ENCODE measurements at regions not wholly inside any gene's neighbourhood (a gene's known extent, or its start where the extent isn't known, plus 50 kb on each side); places are given as distances from the start of the nearest gene placed in this dataset.

DNA sequence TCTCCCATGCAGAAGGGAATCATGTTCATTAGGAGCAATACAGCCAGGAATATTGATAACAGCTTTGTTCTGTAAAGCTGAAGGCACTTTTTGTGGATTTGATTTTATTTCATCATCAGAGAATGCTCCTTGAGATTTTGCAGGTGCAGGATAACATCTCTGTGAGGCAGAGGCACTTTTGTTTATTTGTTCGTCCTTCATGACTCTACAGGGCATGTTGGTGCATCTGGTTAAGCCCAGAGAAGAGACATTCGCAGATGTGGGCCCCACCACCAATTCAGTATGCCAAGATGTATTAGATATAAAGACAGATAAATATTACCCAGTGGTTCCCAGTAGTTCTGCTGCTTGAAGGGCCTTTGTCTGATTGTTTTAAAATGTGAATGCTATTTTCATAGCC, 368.1 kb upstream of the SEMA6D start:
- Histone ChIP-seq H3K36me3 (ENCODE audit: control insufficient read depth in 1 of 2, insufficient read depth in 2 of 2, low read length in 2 of 2) (no peaks in the 10 kb centered on the region), H3K4me1 (ENCODE audit: control insufficient read depth in 1 of 2, insufficient read depth in 2 of 2, low read length in 2 of 2) (no peaks in the 10 kb centered on the region), H3K27me3 (ENCODE audit: low read depth, low read length) (no peaks in the 10 kb centered on the region), H3K9me3 (ENCODE audit: control insufficient read depth in 1 of 2, low read length in 2 of 2) (no peaks in the 10 kb centered on the region), H3K27ac (ENCODE audit: low read length) (no peak overlapping the region), H3K4me3 (ENCODE audit: low read depth in 1 of 2, low read length in 2 of 2) (no peak overlapping the region)

GRCh38 chr15:47351501-47351900, 365.8 kb upstream of the SEMA6D start:
- H3K27ac ChIP-seq (ENCODE audit: low read length), result no peak overlapping the region
- H3K4me3 ChIP-seq (ENCODE audit: low read depth in 1 of 2, low read length in 2 of 2), result no peak overlapping the region
- H3K9me3 ChIP-seq (ENCODE audit: control insufficient read depth in 1 of 2, low read length in 2 of 2), result no peaks in the 10 kb centered on the region
- H3K4me1 ChIP-seq (ENCODE audit: control insufficient read depth in 1 of 2, insufficient read depth in 2 of 2, low read length in 2 of 2), result no peaks in the 10 kb centered on the region
- no peaks in the 10 kb centered on the region for H3K27me3 ChIP-seq (ENCODE audit: low read depth, low read length)
- H3K36me3 ChIP-seq (ENCODE audit: control insufficient read depth in 1 of 2, insufficient read depth in 2 of 2, low read length in 2 of 2), result no peaks in the 10 kb centered on the region

- Histone ChIP-seq H3K4me1 (ENCODE audit: control insufficient read depth in 1 of 2, insufficient read depth in 2 of 2, low read length in 2 of 2) (no peaks in the 10 kb centered on the region), H3K27me3 (ENCODE audit: low read depth, low read length) (no peaks in the 10 kb centered on the region), H3K9me3 (ENCODE audit: control insufficient read depth in 1 of 2, low read length in 2 of 2) (no peaks in the 10 kb centered on the region)
Observed at GRCh38 chr15:47352217-47352616, 365.1 kb upstream of the SEMA6D start.

GRCh38 chr15:47355759-47356158, 361.5 kb upstream of the SEMA6D start:
- H3K4me1 ChIP-seq (ENCODE audit: control insufficient read depth in 1 of 2, insufficient read depth in 2 of 2, low read length in 2 of 2), result no peaks in the 10 kb centered on the region
- H3K9me3 ChIP-seq (ENCODE audit: control insufficient read depth in 1 of 2, low read length in 2 of 2), result no peaks in the 10 kb centered on the region
- H3K27ac ChIP-seq (ENCODE audit: low read length), result no peak overlapping the region
- H3K36me3 ChIP-seq (ENCODE audit: control insufficient read depth in 1 of 2, insufficient read depth in 2 of 2, low read length in 2 of 2), result no peaks in the 10 kb centered on the region
- H3K27me3 ChIP-seq (ENCODE audit: low read depth, low read length), result no peaks in the 10 kb centered on the region
- no peak overlapping the region for H3K4me3 ChIP-seq (ENCODE audit: low read depth in 1 of 2, low read length in 2 of 2)

More at GRCh38 chr15:47352217-47352616, 365.1 kb upstream of the SEMA6D start:
- H3K4me3 ChIP-seq (ENCODE audit: low read depth in 1 of 2, low read length in 2 of 2), result no peak overlapping the region
- H3K27ac ChIP-seq (ENCODE audit: low read length), result no peak overlapping the region
- no peaks in the 10 kb centered on the region for H3K36me3 ChIP-seq (ENCODE audit: control insufficient read depth in 1 of 2, insufficient read depth in 2 of 2, low read length in 2 of 2)

- no peak overlapping the region for H3K4me3 ChIP-seq (ENCODE audit: low read depth in 1 of 2, low read length in 2 of 2)
- H3K27ac ChIP-seq (ENCODE audit: low read length), result no peak overlapping the region
- H3K36me3 ChIP-seq (ENCODE audit: control insufficient read depth in 1 of 2, insufficient read depth in 2 of 2, low read length in 2 of 2), result no peaks in the 10 kb centered on the region
- no peaks in the 10 kb centered on the region for H3K27me3 ChIP-seq (ENCODE audit: low read depth, low read length)
- H3K9me3 ChIP-seq (ENCODE audit: control insufficient read depth in 1 of 2, low read length in 2 of 2), result no peaks in the 10 kb centered on the region
- H3K4me1 ChIP-seq (ENCODE audit: control insufficient read depth in 1 of 2, insufficient read depth in 2 of 2, low read length in 2 of 2), result no peaks in the 10 kb centered on the region
Observed at GRCh38 chr15:47356297-47356696, 361.0 kb upstream of the SEMA6D start.

DNA sequence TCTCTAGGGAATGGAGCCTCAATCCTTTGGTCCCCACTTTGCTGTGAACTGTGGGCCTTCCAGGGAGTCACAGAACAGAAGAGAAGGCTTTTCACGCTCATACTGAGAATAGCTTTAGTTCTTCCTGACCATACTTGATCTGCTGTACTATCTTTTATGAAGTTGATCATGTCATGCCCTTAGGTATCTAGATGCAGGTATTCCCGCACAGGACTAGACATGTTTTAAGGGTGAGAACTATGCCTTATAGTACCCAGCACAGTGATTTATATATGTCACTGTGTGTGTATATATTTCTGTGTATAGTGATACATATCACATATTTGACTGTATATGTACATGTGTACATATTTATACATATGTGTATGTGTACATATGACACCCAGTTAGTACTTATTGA, 358.4 kb upstream of the SEMA6D start:
- Histone ChIP-seq H3K27me3 (ENCODE audit: low read depth, low read length) (no peaks in the 10 kb centered on the region), H3K36me3 (ENCODE audit: control insufficient read depth in 1 of 2, insufficient read depth in 2 of 2, low read length in 2 of 2) (no peaks in the 10 kb centered on the region), H3K4me1 (ENCODE audit: control insufficient read depth in 1 of 2, insufficient read depth in 2 of 2, low read length in 2 of 2) (no peaks in the 10 kb centered on the region), H3K4me3 (ENCODE audit: low read depth in 1 of 2, low read length in 2 of 2) (no peak overlapping the region), H3K27ac (ENCODE audit: low read length) (no peak overlapping the region), H3K9me3 (ENCODE audit: control insufficient read depth in 1 of 2, low read length in 2 of 2) (no peaks in the 10 kb centered on the region)

DNA sequence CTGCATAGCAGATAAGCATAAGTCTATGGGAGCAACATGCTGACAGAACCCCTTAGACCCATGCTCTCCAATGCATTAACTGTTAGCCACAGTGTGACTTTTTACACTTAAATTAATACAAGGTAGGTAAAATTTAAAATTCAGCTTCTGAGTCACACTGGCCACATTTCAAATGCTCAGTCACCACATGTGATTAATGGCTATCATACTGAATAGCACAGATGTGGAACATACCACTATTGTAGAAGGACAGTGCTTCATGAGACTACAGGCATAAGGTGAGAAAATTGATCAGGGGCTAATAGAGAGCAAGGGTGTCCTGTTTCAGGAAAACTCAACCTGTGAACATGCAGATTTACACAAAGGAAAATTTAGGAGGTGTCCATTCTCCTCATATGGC, 357.0 kb upstream of the SEMA6D start:
- H3K4me3 ChIP-seq (ENCODE audit: low read depth in 1 of 2, low read length in 2 of 2), result no peak overlapping the region
- no peak overlapping the region for H3K27ac ChIP-seq (ENCODE audit: low read length)
- no peaks in the 10 kb centered on the region for H3K9me3 ChIP-seq (ENCODE audit: control insufficient read depth in 1 of 2, low read length in 2 of 2)

GRCh38 chr15:47362118-47362905, 355.0 kb upstream of the SEMA6D start:
- H3K27ac ChIP-seq (ENCODE audit: low read length), result no peak overlapping the region
- H3K36me3 ChIP-seq (ENCODE audit: control insufficient read depth in 1 of 2, insufficient read depth in 2 of 2, low read length in 2 of 2), result no peaks in the 10 kb centered on the region
- H3K4me3 ChIP-seq (ENCODE audit: low read depth in 1 of 2, low read length in 2 of 2), result no peak overlapping the region
- H3K27me3 ChIP-seq (ENCODE audit: low read depth, low read length), result no peaks in the 10 kb centered on the region
- no peaks in the 10 kb centered on the region for H3K4me1 ChIP-seq (ENCODE audit: control insufficient read depth in 1 of 2, insufficient read depth in 2 of 2, low read length in 2 of 2)
- H3K9me3 ChIP-seq (ENCODE audit: control insufficient read depth in 1 of 2, low read length in 2 of 2), result no peaks in the 10 kb centered on the region

More for the DNA sequence above, 357.0 kb upstream of the SEMA6D start:
- Histone ChIP-seq H3K36me3 (ENCODE audit: control insufficient read depth in 1 of 2, insufficient read depth in 2 of 2, low read length in 2 of 2) (no peaks in the 10 kb centered on the region), H3K4me1 (ENCODE audit: control insufficient read depth in 1 of 2, insufficient read depth in 2 of 2, low read length in 2 of 2) (no peaks in the 10 kb centered on the region), H3K27me3 (ENCODE audit: low read depth, low read length) (no peaks in the 10 kb centered on the region)

DNA sequence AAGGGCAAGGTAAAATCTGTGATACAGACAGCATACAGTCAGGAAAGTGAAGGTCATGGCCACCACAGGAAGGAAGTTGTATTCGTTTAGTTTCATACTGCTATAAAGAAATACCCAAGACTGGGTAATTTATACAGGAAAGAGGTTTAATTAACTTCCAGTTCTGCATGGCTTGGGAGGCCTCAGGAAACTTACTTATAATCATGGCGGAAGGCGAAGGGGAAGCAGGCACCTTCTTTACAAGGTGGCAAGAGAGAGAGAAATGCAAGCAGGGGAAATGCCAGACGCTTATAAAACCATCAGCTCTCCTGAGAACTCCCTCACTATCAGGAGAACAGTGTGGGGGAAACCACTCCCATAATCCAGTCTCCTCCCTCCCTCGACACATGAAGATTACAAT, 353.7 kb upstream of the SEMA6D start:
- Histone ChIP-seq H3K4me1 (ENCODE audit: control insufficient read depth in 1 of 2, insufficient read depth in 2 of 2, low read length in 2 of 2) (no peaks in the 10 kb centered on the region), H3K9me3 (ENCODE audit: control insufficient read depth in 1 of 2, low read length in 2 of 2) (no peaks in the 10 kb centered on the region), H3K4me3 (ENCODE audit: low read depth in 1 of 2, low read length in 2 of 2) (no peak overlapping the region), H3K27me3 (ENCODE audit: low read depth, low read length) (no peaks in the 10 kb centered on the region), H3K27ac (ENCODE audit: low read length) (no peak overlapping the region), H3K36me3 (ENCODE audit: control insufficient read depth in 1 of 2, insufficient read depth in 2 of 2, low read length in 2 of 2) (no peaks in the 10 kb centered on the region)

GRCh38 chr15:47364230-47365141, 352.8 kb upstream of the SEMA6D start:
- Histone ChIP-seq H3K27ac (ENCODE audit: low read length) (no peak overlapping the region), H3K36me3 (ENCODE audit: control insufficient read depth in 1 of 2, insufficient read depth in 2 of 2, low read length in 2 of 2) (no peaks in the 10 kb centered on the region), H3K4me3 (ENCODE audit: low read depth in 1 of 2, low read length in 2 of 2) (no peak overlapping the region), H3K4me1 (ENCODE audit: control insufficient read depth in 1 of 2, insufficient read depth in 2 of 2, low read length in 2 of 2) (no peaks in the 10 kb centered on the region), H3K9me3 (ENCODE audit: control insufficient read depth in 1 of 2, low read length in 2 of 2) (no peaks in the 10 kb centered on the region), H3K27me3 (ENCODE audit: low read depth, low read length) (no peaks in the 10 kb centered on the region)

DNA sequence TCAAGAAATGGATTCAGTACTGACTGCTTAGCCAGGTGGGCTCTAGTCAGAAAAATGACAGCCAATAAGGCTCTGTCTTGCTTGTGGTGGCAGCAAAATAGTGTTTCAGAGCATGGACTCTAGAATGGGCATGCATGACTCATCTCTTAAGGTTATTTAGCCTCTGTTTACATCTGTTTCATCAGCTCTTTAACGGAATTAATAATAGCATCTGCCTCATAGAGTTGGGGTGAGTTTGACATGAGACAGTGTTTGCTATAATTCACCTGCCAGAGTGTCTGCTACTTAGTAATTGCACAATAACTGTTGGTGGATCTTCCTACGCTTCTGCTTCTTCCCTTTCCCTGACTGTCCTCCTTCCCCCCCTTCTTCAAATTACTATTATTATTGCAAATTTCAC, 350.4 kb upstream of the SEMA6D start:
- no peaks in the 10 kb centered on the region for H3K4me1 ChIP-seq (ENCODE audit: control insufficient read depth in 1 of 2, insufficient read depth in 2 of 2, low read length in 2 of 2)
- no peak overlapping the region for H3K27ac ChIP-seq (ENCODE audit: low read length)
- H3K4me3 ChIP-seq (ENCODE audit: low read depth in 1 of 2, low read length in 2 of 2), result no peak overlapping the region

More for the DNA sequence above, 350.4 kb upstream of the SEMA6D start:
- H3K27me3 ChIP-seq (ENCODE audit: low read depth, low read length), result no peaks in the 10 kb centered on the region
- no peaks in the 10 kb centered on the region for H3K9me3 ChIP-seq (ENCODE audit: control insufficient read depth in 1 of 2, low read length in 2 of 2)
- no peaks in the 10 kb centered on the region for H3K36me3 ChIP-seq (ENCODE audit: control insufficient read depth in 1 of 2, insufficient read depth in 2 of 2, low read length in 2 of 2)

All from muscle layer of duodenum (tissue), 2 donors.